CD4-positive, CD25-positive, alpha-beta regulatory T cell (primary cell): ENCODE measurements at regions not wholly inside any gene's neighbourhood (a gene's known extent, or its start where the extent isn't known, plus 50 kb on each side); places are given as distances from the start of the nearest gene placed in this dataset.
A peak's percentile ranks its signal among the peaks of the same experiment; 100 is the strongest.

Source experiments
- ATAC-seq, 2 donors: fragments of 150-1000 bp; cut with Tn5 transposase; one replicate each; pipeline ENCODE4 v1.10.0; 2021; ENCODE audit warnings: low read depth in 2 of 2, moderate number of reproducible peaks in 2 of 2, moderate library complexity in 1 of 2
- DNase-seq, 3 donors: peaks; one replicate each; pipeline versions ENCODE4 v3.0.0 to v3.0.0-alpha.2; 2012 to 2022; ENCODE audit warnings: mixed read lengths in 1 of 3
- H3K27ac ChIP-seq: one replicate; pipeline ENCODE4 v1.7.0; 2013; ENCODE audit warnings: mild to moderate bottlenecking, low read length; ENCODE audit not compliant: insufficient read depth, poor library complexity, severe bottlenecking
- H3K27me3 ChIP-seq: one replicate; pipeline ENCODE4 v1.7.0; 2013; ENCODE audit warnings: low read length; ENCODE audit not compliant: control insufficient read depth, insufficient read depth
- H3K36me3 ChIP-seq: one replicate; pipeline ENCODE4 v1.7.0; 2013; ENCODE audit warnings: mild to moderate bottlenecking, low read length, moderate library complexity; ENCODE audit not compliant: control insufficient read depth, insufficient read depth
- H3K4me1 ChIP-seq: 2 replicates; pipeline ENCODE4 v1.7.0; 2013; ENCODE audit warnings: mild to moderate bottlenecking, low read length; ENCODE audit not compliant: insufficient read depth, control insufficient read depth, poor library complexity, severe bottlenecking
- H3K4me3 ChIP-seq: one replicate; pipeline ENCODE4 v1.7.0; 2013; ENCODE audit warnings: low read depth, mild to moderate bottlenecking, low read length, moderate library complexity
- H3K9me3 ChIP-seq, 2 experiments: 1 replicate in 1 of 2; 2 replicates in 1 of 2; pipeline ENCODE4 v1.7.0; 2013; ENCODE audit warnings: low read length in 2 of 2, mild to moderate bottlenecking in 1 of 2, moderate library complexity in 1 of 2; ENCODE audit not compliant: control insufficient read depth in 2 of 2
- H3K27ac Mint-ChIP-seq, 3 donors: one replicate each; pipeline ENCODE4 v1.8.0; 2020 to 2022; ENCODE audit warnings: mild to moderate bottlenecking in 3 of 3, mixed read lengths in 3 of 3, moderate library complexity in 2 of 3
- H3K27me3 Mint-ChIP-seq: one replicate; pipeline ENCODE4 v1.8.0; 2022; ENCODE audit warnings: mild to moderate bottlenecking, mixed read lengths
- H3K36me3 Mint-ChIP-seq: one replicate; pipeline ENCODE4 v1.8.0; 2020; ENCODE audit warnings: mixed read lengths
- H3K4me1 Mint-ChIP-seq, 4 donors: one replicate each; pipeline ENCODE4 v1.8.0; 2020 to 2022; ENCODE audit warnings: mixed read lengths in 4 of 4, mild to moderate bottlenecking in 1 of 4
- H3K4me3 Mint-ChIP-seq, 4 donors: one replicate each; pipeline ENCODE4 v1.8.0; 2020 to 2022; ENCODE audit warnings: mild to moderate bottlenecking in 4 of 4, mixed read lengths in 4 of 4, moderate library complexity in 3 of 4
- H3K9me3 Mint-ChIP-seq, 7 donors: one replicate each; pipeline ENCODE4 v1.8.0; 2020 to 2022; ENCODE audit warnings: mixed read lengths in 7 of 7, mild to moderate bottlenecking in 3 of 7, moderate library complexity in 2 of 7

GRCh38 chr2:219775506-219775905 lies 148.1 kb downstream of the SLC4A3 start:
- Mint-ChIP-seq H3K4me3 (peak overlapping the region in 1 of 4 donors; percentile 40), H3K4me1 (no peaks in the 10 kb centered on the region), H3K27me3 (no peaks in the 10 kb centered on the region), H3K36me3 (no peaks in the 10 kb centered on the region), H3K27ac (no peak overlapping the region), H3K9me3 (peaks cover 0 to 7% (median 0%) of the 10 kb centered on the region in 7 donors)
- DNase-seq = no peak
- Histone ChIP-seq H3K4me3 (no peak overlapping the region), H3K36me3 (no peaks in the 10 kb centered on the region), H3K4me1 (no peaks in the 10 kb centered on the region), H3K27ac (no peak overlapping the region), H3K9me3 (no peaks in the 10 kb centered on the region), H3K27me3 (no peaks in the 10 kb centered on the region)
- no peak for ATAC-seq

- Mint-ChIP-seq H3K9me3 (peaks cover 0 to 6% (median 0%) of the 10 kb centered on the region in 7 donors), H3K27me3 (no peaks in the 10 kb centered on the region), H3K4me3 (no peak overlapping the region), H3K27ac (no peak overlapping the region), H3K4me1 (no peaks in the 10 kb centered on the region), H3K36me3 (no peaks in the 10 kb centered on the region)
- Histone ChIP-seq H3K4me3 (no peak overlapping the region), H3K36me3 (no peaks in the 10 kb centered on the region), H3K27ac (no peak overlapping the region), H3K9me3 (no peaks in the 10 kb centered on the region), H3K27me3 (no peaks in the 10 kb centered on the region), H3K4me1 (no peaks in the 10 kb centered on the region)
- no peak for DNase-seq
- ATAC-seq = no peak
Observed at GRCh38 chr2:219777388-219777787, 150.0 kb downstream of the SLC4A3 start.

GRCh38 chr2:219778189-219778588 lies 150.8 kb downstream of the SLC4A3 start:
- H3K36me3 Mint-ChIP-seq = no peaks in the 10 kb centered on the region
- H3K36me3 ChIP-seq = no peaks in the 10 kb centered on the region
- H3K27me3 ChIP-seq = no peaks in the 10 kb centered on the region
- DNase-seq (no peak), ATAC-seq (no peak)
- no peaks in the 10 kb centered on the region for H3K4me1 Mint-ChIP-seq
- no peaks in the 10 kb centered on the region for H3K27me3 Mint-ChIP-seq
- H3K27ac ChIP-seq = no peak overlapping the region
- no peak overlapping the region for H3K27ac Mint-ChIP-seq
- no peaks in the 10 kb centered on the region for H3K9me3 ChIP-seq
- peaks cover 0 to 5% (median 0%) of the 10 kb centered on the region in 7 donors for H3K9me3 Mint-ChIP-seq
- H3K4me3 Mint-ChIP-seq = no peak overlapping the region
- H3K4me3 ChIP-seq = no peak overlapping the region
- H3K4me1 ChIP-seq = no peaks in the 10 kb centered on the region

- H3K27ac ChIP-seq = no peak overlapping the region
- no peak overlapping the region for H3K27ac Mint-ChIP-seq
- peaks cover 4% of the 10 kb centered on the region for H3K27me3 Mint-ChIP-seq
- no peak for ATAC-seq
- no peaks in the 10 kb centered on the region for H3K27me3 ChIP-seq
- no peak overlapping the region for H3K4me3 ChIP-seq
- DNase-seq = no peak
- H3K4me3 Mint-ChIP-seq = no peak overlapping the region
- H3K9me3 ChIP-seq = no peaks in the 10 kb centered on the region
- no peaks in the 10 kb centered on the region for H3K36me3 ChIP-seq
- H3K4me1 ChIP-seq = no peaks in the 10 kb centered on the region
- H3K9me3 Mint-ChIP-seq = peaks cover 0 to 2% (median 0%) of the 10 kb centered on the region in 7 donors
- H3K36me3 Mint-ChIP-seq = no peaks in the 10 kb centered on the region
- H3K4me1 Mint-ChIP-seq = no peaks in the 10 kb centered on the region
Observed at GRCh38 chr2:219782737-219783348, 155.4 kb downstream of the SLC4A3 start.

GRCh38 chr2:219783359-219783975 lies 156.0 kb downstream of the SLC4A3 start:
- H3K9me3 ChIP-seq = no peaks in the 10 kb centered on the region
- no peak overlapping the region for H3K27ac Mint-ChIP-seq
- no peaks in the 10 kb centered on the region for H3K36me3 Mint-ChIP-seq
- DNase-seq = no peak
- ATAC-seq = no peak
- H3K4me1 ChIP-seq = no peaks in the 10 kb centered on the region
- H3K4me1 Mint-ChIP-seq = no peaks in the 10 kb centered on the region
- no peak overlapping the region for H3K4me3 ChIP-seq
- H3K36me3 ChIP-seq = no peaks in the 10 kb centered on the region
- H3K27ac ChIP-seq = no peak overlapping the region
- H3K9me3 Mint-ChIP-seq = peaks cover 0 to 2% (median 0%) of the 10 kb centered on the region in 7 donors
- H3K27me3 ChIP-seq = no peaks in the 10 kb centered on the region
- H3K4me3 Mint-ChIP-seq = no peak overlapping the region
- peaks cover 4% of the 10 kb centered on the region for H3K27me3 Mint-ChIP-seq

GRCh38 chr2:219784178-219784577 lies 156.7 kb downstream of the SLC4A3 start:
- Mint-ChIP-seq H3K9me3 (peaks cover 0 to 2% (median 0%) of the 10 kb centered on the region in 7 donors), H3K4me1 (no peaks in the 10 kb centered on the region), H3K4me3 (no peak overlapping the region)

GRCh38 chr2:219789476-219789875 lies 162.0 kb downstream of the SLC4A3 start:
- Histone ChIP-seq H3K27ac (no peak overlapping the region), H3K4me1 (no peaks in the 10 kb centered on the region), H3K4me3 (no peak overlapping the region), H3K9me3 (no peaks in the 10 kb centered on the region), H3K36me3 (no peaks in the 10 kb centered on the region), H3K27me3 (no peaks in the 10 kb centered on the region)
- no peak overlapping the region for H3K27ac Mint-ChIP-seq
- peaks cover 4% of the 10 kb centered on the region for H3K27me3 Mint-ChIP-seq
- ATAC-seq (no peak), DNase-seq (no peak)
- no peak overlapping the region for H3K4me3 Mint-ChIP-seq
- no peaks in the 10 kb centered on the region for H3K4me1 Mint-ChIP-seq
- H3K36me3 Mint-ChIP-seq = no peaks in the 10 kb centered on the region
- H3K9me3 Mint-ChIP-seq = peaks cover 0 to 5% (median 0%) of the 10 kb centered on the region in 7 donors

More at GRCh38 chr2:219784178-219784577, 156.7 kb downstream of the SLC4A3 start:
- Mint-ChIP-seq H3K27me3 (peaks cover 4% of the 10 kb centered on the region), H3K27ac (no peak overlapping the region), H3K36me3 (no peaks in the 10 kb centered on the region)
- no peak for DNase-seq
- Histone ChIP-seq H3K4me3 (no peak overlapping the region), H3K36me3 (no peaks in the 10 kb centered on the region), H3K27ac (no peak overlapping the region), H3K9me3 (no peaks in the 10 kb centered on the region), H3K4me1 (no peaks in the 10 kb centered on the region), H3K27me3 (no peaks in the 10 kb centered on the region)
- ATAC-seq = no peak

GRCh38 chr2:219792446-219792845 lies 165.0 kb downstream of the SLC4A3 start:
- H3K4me3 ChIP-seq = no peak overlapping the region
- no peaks in the 10 kb centered on the region for H3K36me3 Mint-ChIP-seq
- peaks cover 4% of the 10 kb centered on the region for H3K27me3 Mint-ChIP-seq
- H3K9me3 ChIP-seq = no peaks in the 10 kb centered on the region
- H3K27ac ChIP-seq = no peak overlapping the region
- H3K27me3 ChIP-seq = no peaks in the 10 kb centered on the region
- H3K27ac Mint-ChIP-seq = no peak overlapping the region
- DNase-seq (no peak), ATAC-seq (no peak)
- no peaks in the 10 kb centered on the region for H3K4me1 Mint-ChIP-seq
- no peaks in the 10 kb centered on the region for H3K36me3 ChIP-seq
- peaks cover 0 to 5% (median 0%) of the 10 kb centered on the region in 7 donors for H3K9me3 Mint-ChIP-seq
- no peaks in the 10 kb centered on the region for H3K4me1 ChIP-seq
- no peak overlapping the region for H3K4me3 Mint-ChIP-seq
